Loucy (cell line): ENCODE measurements at regions not wholly inside any gene's neighbourhood (a gene's known extent, or its start where the extent isn't known, plus 50 kb on each side); places are given as distances from the start of the nearest gene placed in this dataset.
A peak's percentile ranks its signal among the peaks of the same experiment; 100 is the strongest.

ENCODE experiments used
- H2AFZ ChIP-seq: fragments of 200-600 bp; sonication (generic); 2 replicates; pipeline ENCODE4 v1.6.0; 2016; ENCODE audit warnings: antibody characterized with exemption, mild to moderate bottlenecking, low read length, moderate library complexity
- H3F3A ChIP-seq: fragments of 200-600 bp; 2 replicates; pipeline ENCODE4 v1.6.0; 2016; ENCODE audit warnings: antibody characterized with exemption, low read depth, mild to moderate bottlenecking
- H3K27me3 ChIP-seq: fragments of 200-600 bp; sonication (generic); 2 replicates; pipeline ENCODE4 v1.6.1; 2014; ENCODE audit warnings: low read length, mild to moderate bottlenecking; ENCODE audit not compliant: insufficient read depth, poor library complexity, severe bottlenecking
- H3K36me3 ChIP-seq: fragments of 200-600 bp; sonication (generic); 2 replicates; pipeline ENCODE4 v1.6.1; 2016; ENCODE audit warnings: low read length; ENCODE audit not compliant: insufficient read depth
- H3K4me1 ChIP-seq: fragments of 200-600 bp; sonication (generic); 2 replicates; pipeline ENCODE4 v1.5.1; 2014; ENCODE audit warnings: low read length, mild to moderate bottlenecking; ENCODE audit not compliant: insufficient read depth, poor library complexity, severe bottlenecking
- H3K4me2 ChIP-seq: fragments of 200-600 bp; sonication (generic); 2 replicates; pipeline ENCODE4 v1.6.0; 2014; ENCODE audit warnings: antibody characterized with exemption, low read length, low read depth, mild to moderate bottlenecking; ENCODE audit not compliant: poor library complexity, severe bottlenecking
- H3K4me3 ChIP-seq: fragments of 200-600 bp; sonication (generic); 2 replicates; pipeline ENCODE4 v1.5.1; 2014; ENCODE audit warnings: low read length, mild to moderate bottlenecking, mixed read lengths; ENCODE audit not compliant: poor library complexity, severe bottlenecking
- H3K79me2 ChIP-seq: fragments of 200-600 bp; sonication (generic); 2 replicates; pipeline ENCODE4 v1.6.1; 2014; ENCODE audit warnings: low read length; ENCODE audit not compliant: insufficient read depth
- H3K9ac ChIP-seq: fragments of 200-600 bp; sonication (generic); 2 replicates; pipeline ENCODE4 v1.6.0; 2014; ENCODE audit warnings: mild to moderate bottlenecking, low read depth, low read length, moderate library complexity; ENCODE audit not compliant: poor library complexity, severe bottlenecking
- H3K9me2 ChIP-seq: fragments of 200-600 bp; sonication (generic); replicated peaks from 2 replicates; pipeline ENCODE4 v1.6.1; 2016; ENCODE audit warnings: low read depth, low read length, mixed read lengths
- H3K9me3 ChIP-seq: fragments of 200-600 bp; sonication (generic); 2 replicates; pipeline ENCODE4 v1.6.1; 2014; ENCODE audit warnings: mild to moderate bottlenecking, antibody characterized with exemption, low read length, low read depth; ENCODE audit not compliant: insufficient read depth
- H4K20me1 ChIP-seq: fragments of 200-600 bp; sonication (generic); 2 replicates; pipeline ENCODE4 v1.6.0; 2014; ENCODE audit warnings: antibody characterized with exemption, low read length, mild to moderate bottlenecking; ENCODE audit not compliant: insufficient read depth, poor library complexity, severe bottlenecking
- EZH2phosphoT487 ChIP-seq: fragments of 200-600 bp; IDR thresholded peaks from 2 replicates; pipeline ENCODE4 v1.6.1; 2018; ENCODE audit warnings: antibody characterized with exemption, mild to moderate bottlenecking, moderate library complexity, borderline replicate concordance
- TF ChIP-seq, protein P1 (sequence below): fragments of 200-600 bp; sonication (generic); conservative IDR thresholded peaks from 2 replicates; pipeline ENCODE4 v1.5.1; 2014; ENCODE audit warnings: mild to moderate bottlenecking, antibody characterized with exemption, low read length

DNA sequence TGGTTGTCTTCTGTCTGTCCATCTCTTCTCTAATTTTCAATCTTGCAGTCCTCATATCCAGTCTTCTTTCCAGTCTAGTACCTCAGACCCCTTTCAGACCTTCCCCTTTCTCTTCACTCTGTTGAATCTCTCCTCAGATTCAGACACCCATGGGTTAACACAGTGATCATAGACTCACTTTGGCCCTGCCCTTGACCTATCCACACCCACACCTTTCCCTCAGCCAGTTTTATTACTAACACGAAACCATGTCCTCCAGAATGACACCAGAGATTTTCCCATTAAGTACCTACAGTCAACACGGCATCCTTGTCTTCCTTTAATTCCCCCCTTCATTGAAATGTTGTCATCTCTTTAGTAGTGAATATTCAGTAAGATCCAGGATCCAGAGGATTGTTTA is 74.5 kb upstream of the UBE2E2 start:
- Histone ChIP-seq H4K20me1 (no peaks in the 10 kb centered on the region), H3K27me3 (no peaks in the 10 kb centered on the region), H3K79me2 (no peaks in the 10 kb centered on the region), H2AFZ (no peak overlapping the region), H3K4me3 (no peak overlapping the region), H3K4me2 (no peak overlapping the region), H3K9me3 (no peaks in the 10 kb centered on the region), H3K36me3 (no peaks in the 10 kb centered on the region), H3K9me2 (no peaks in the 10 kb centered on the region), H3F3A (no peaks in the 10 kb centered on the region), H3K4me1 (no peaks in the 10 kb centered on the region), H3K9ac (no peak overlapping the region)
- TF ChIP-seq EZH2phosphoT487: no peak
- TF ChIP-seq, protein P1, sequence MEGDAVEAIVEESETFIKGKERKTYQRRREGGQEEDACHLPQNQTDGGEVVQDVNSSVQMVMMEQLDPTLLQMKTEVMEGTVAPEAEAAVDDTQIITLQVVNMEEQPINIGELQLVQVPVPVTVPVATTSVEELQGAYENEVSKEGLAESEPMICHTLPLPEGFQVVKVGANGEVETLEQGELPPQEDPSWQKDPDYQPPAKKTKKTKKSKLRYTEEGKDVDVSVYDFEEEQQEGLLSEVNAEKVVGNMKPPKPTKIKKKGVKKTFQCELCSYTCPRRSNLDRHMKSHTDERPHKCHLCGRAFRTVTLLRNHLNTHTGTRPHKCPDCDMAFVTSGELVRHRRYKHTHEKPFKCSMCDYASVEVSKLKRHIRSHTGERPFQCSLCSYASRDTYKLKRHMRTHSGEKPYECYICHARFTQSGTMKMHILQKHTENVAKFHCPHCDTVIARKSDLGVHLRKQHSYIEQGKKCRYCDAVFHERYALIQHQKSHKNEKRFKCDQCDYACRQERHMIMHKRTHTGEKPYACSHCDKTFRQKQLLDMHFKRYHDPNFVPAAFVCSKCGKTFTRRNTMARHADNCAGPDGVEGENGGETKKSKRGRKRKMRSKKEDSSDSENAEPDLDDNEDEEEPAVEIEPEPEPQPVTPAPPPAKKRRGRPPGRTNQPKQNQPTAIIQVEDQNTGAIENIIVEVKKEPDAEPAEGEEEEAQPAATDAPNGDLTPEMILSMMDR: no peak

DNA sequence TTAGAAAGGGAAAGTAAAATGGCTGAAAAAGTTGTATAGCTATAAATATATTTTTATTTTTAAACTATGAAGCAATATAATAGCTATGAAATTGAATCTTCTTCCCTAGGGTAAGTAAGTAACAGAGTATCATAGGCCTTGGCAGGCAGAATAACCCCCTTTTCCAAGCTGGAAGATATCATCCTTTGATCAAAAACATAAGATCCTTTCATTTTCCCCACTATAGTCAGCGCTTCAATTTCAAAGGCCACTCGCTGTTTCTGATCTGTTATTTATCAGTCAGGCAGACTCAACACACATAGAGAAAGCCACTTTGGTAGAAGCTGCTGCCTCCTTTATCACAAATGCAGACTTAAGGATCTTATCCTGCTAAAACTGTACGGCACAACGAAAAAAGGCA is 74.0 kb upstream of the UBE2E2 start:
- Histone ChIP-seq H3K4me3 (no peak overlapping the region), H3K27me3 (no peaks in the 10 kb centered on the region), H3K4me1 (no peaks in the 10 kb centered on the region), H3K9me2 (no peaks in the 10 kb centered on the region), H3K79me2 (no peaks in the 10 kb centered on the region), H3F3A (no peaks in the 10 kb centered on the region), H3K9ac (no peak overlapping the region), H3K9me3 (no peaks in the 10 kb centered on the region), H4K20me1 (no peaks in the 10 kb centered on the region), H2AFZ (peak overlapping the region; percentile 68; the same call in 1 of the 2 replicates), H3K4me2 (no peak overlapping the region), H3K36me3 (no peaks in the 10 kb centered on the region)
- TF ChIP-seq EZH2phosphoT487: no peak
- TF ChIP-seq, protein P1: no peak

DNA sequence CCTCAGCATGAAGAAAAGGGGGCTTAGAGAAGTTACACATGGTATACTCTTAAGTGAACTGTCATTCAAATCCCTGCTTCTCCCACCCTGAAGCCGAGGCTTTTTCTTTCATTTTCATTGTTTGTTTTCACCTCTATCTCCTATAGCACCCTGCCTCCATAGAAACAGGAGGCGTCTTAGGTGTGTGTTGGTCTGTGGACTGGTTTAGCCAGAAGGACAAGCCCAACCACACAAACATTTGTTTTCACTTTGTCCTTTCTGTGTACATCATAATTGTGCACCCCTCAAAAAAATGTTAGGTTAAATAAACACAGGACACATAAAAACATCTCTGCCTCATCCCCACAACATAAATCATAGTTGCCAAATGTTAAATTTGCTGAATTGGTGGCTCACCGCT is 73.3 kb upstream of the UBE2E2 start:
- no peaks in the 10 kb centered on the region for H3F3A ChIP-seq
- TF ChIP-seq, protein P1: no peak
- no peak for TF ChIP-seq EZH2phosphoT487
- H3K9me3 ChIP-seq: no peaks in the 10 kb centered on the region
- H2AFZ ChIP-seq: peak overlapping the region; percentile 68; the same call in 1 of the 2 replicates
- no peaks in the 10 kb centered on the region for H3K36me3 ChIP-seq
- H3K4me3 ChIP-seq: no peak overlapping the region
- no peaks in the 10 kb centered on the region for H3K4me1 ChIP-seq
- H3K9me2 ChIP-seq: no peaks in the 10 kb centered on the region
- H3K27me3 ChIP-seq: no peaks in the 10 kb centered on the region
- H4K20me1 ChIP-seq: no peaks in the 10 kb centered on the region
- no peak overlapping the region for H3K9ac ChIP-seq
- no peak overlapping the region for H3K4me2 ChIP-seq
- H3K79me2 ChIP-seq: no peaks in the 10 kb centered on the region
